ENCODE measurements at regions not wholly inside any gene's neighbourhood (a gene's known extent, or its start where the extent isn't known, plus 50 kb on each side); places are given as distances from the start of the nearest gene placed in this dataset.
"Not testable (repeated sequence)": the region's sequence is repeated elsewhere in the genome, so short reads cannot be mapped to it uniquely, and the experiment has no call there.

- no peak overlapping the region for H3K27ac Mint-ChIP-seq
- H3K9me3 Mint-ChIP-seq, result no peaks in the 10 kb centered on the region
- H3K36me3 Mint-ChIP-seq, result no peaks in the 10 kb centered on the region
- no peaks in the 10 kb centered on the region for H3K27me3 Mint-ChIP-seq
- no peak for DNase-seq
- H3K4me1 Mint-ChIP-seq, result no peaks in the 10 kb centered on the region
- H3K4me3 Mint-ChIP-seq, result no peak overlapping the region
Observed at GRCh38 chr13:86870444-86870843, 800.7 kb upstream of the SLITRK5 start.

GRCh38 chr13:86877441-86877840 lies 793.7 kb upstream of the SLITRK5 start:
- Mint-ChIP-seq H3K4me3 (no peak overlapping the region), H3K27me3 (peaks cover 3% of the 10 kb centered on the region), H3K27ac (no peak overlapping the region), H3K36me3 (no peaks in the 10 kb centered on the region), H3K9me3 (no peaks in the 10 kb centered on the region), H3K4me1 (no peaks in the 10 kb centered on the region)
- DNase-seq, result no peak

GRCh38 chr13:86878781-86879180 lies 792.4 kb upstream of the SLITRK5 start:
- no peak overlapping the region for H3K4me3 Mint-ChIP-seq
- H3K36me3 Mint-ChIP-seq, result no peaks in the 10 kb centered on the region
- H3K27ac Mint-ChIP-seq, result no peak overlapping the region
- H3K9me3 Mint-ChIP-seq, result no peaks in the 10 kb centered on the region
- peaks cover 6% of the 10 kb centered on the region for H3K27me3 Mint-ChIP-seq
- H3K4me1 Mint-ChIP-seq, result no peaks in the 10 kb centered on the region
- no peak for DNase-seq

- Mint-ChIP-seq H3K27me3 (peaks cover 6% of the 10 kb centered on the region), H3K4me3 (no peak overlapping the region), H3K4me1 (no peaks in the 10 kb centered on the region), H3K27ac (no peak overlapping the region), H3K36me3 (no peaks in the 10 kb centered on the region), H3K9me3 (peaks cover 2% of the 10 kb centered on the region)
- DNase-seq, result no peak
Observed at GRCh38 chr13:86881390-86881789, 789.8 kb upstream of the SLITRK5 start.

GRCh38 chr13:86882107-86882506 lies 789.1 kb upstream of the SLITRK5 start:
- DNase-seq, result no peak
- Mint-ChIP-seq H3K27me3 (peaks cover 6% of the 10 kb centered on the region), H3K9me3 (peaks cover 2% of the 10 kb centered on the region), H3K4me1 (no peaks in the 10 kb centered on the region), H3K4me3 (no peak overlapping the region), H3K27ac (no peak overlapping the region), H3K36me3 (no peaks in the 10 kb centered on the region)

- DNase-seq, result no peak
- H3K9me3 Mint-ChIP-seq, result peaks cover 2% of the 10 kb centered on the region
- no peaks in the 10 kb centered on the region for H3K36me3 Mint-ChIP-seq
- H3K4me3 Mint-ChIP-seq, result no peak overlapping the region
- H3K4me1 Mint-ChIP-seq, result no peaks in the 10 kb centered on the region
- no peak overlapping the region for H3K27ac Mint-ChIP-seq
- peaks cover 6% of the 10 kb centered on the region for H3K27me3 Mint-ChIP-seq
Observed at GRCh38 chr13:86882835-86883234, 788.3 kb upstream of the SLITRK5 start.

GRCh38 chr13:86892330-86892729 lies 778.8 kb upstream of the SLITRK5 start:
- Mint-ChIP-seq H3K36me3 (no peaks in the 10 kb centered on the region), H3K4me1 (no peaks in the 10 kb centered on the region), H3K27me3 (no peaks in the 10 kb centered on the region), H3K9me3 (peaks cover 3% of the 10 kb centered on the region), H3K4me3 (no peak overlapping the region), H3K27ac (no peak overlapping the region)
- no peak for DNase-seq

GRCh38 chr13:86900906-86901305 lies 770.3 kb upstream of the SLITRK5 start:
- no peaks in the 10 kb centered on the region for H3K27me3 Mint-ChIP-seq
- no peak overlapping the region for H3K4me3 Mint-ChIP-seq
- no peaks in the 10 kb centered on the region for H3K9me3 Mint-ChIP-seq
- no peak for DNase-seq
- no peaks in the 10 kb centered on the region for H3K4me1 Mint-ChIP-seq
- H3K27ac Mint-ChIP-seq, result no peak overlapping the region
- no peaks in the 10 kb centered on the region for H3K36me3 Mint-ChIP-seq

- DNase-seq, result no peak
- H3K4me3 Mint-ChIP-seq, result no peak overlapping the region
Observed at GRCh38 chr13:86906127-86906874, 764.9 kb upstream of the SLITRK5 start.

GRCh38 chr13:86907156-86907555 lies 764.0 kb upstream of the SLITRK5 start:
- Mint-ChIP-seq H3K4me1 (no peaks in the 10 kb centered on the region), H3K4me3 (no peak overlapping the region), H3K9me3 (no peaks in the 10 kb centered on the region), H3K36me3 (no peaks in the 10 kb centered on the region), H3K27ac (no peak overlapping the region), H3K27me3 (no peaks in the 10 kb centered on the region)
- DNase-seq, result no peak

More at GRCh38 chr13:86906127-86906874, 764.9 kb upstream of the SLITRK5 start:
- Mint-ChIP-seq H3K27ac (no peak overlapping the region), H3K27me3 (no peaks in the 10 kb centered on the region), H3K4me1 (no peaks in the 10 kb centered on the region), H3K9me3 (no peaks in the 10 kb centered on the region), H3K36me3 (no peaks in the 10 kb centered on the region)

GRCh38 chr13:86909318-86909717 lies 761.9 kb upstream of the SLITRK5 start:
- H3K4me3 Mint-ChIP-seq, result no peak overlapping the region
- no peaks in the 10 kb centered on the region for H3K4me1 Mint-ChIP-seq
- H3K27ac Mint-ChIP-seq, result no peak overlapping the region
- H3K27me3 Mint-ChIP-seq, result no peaks in the 10 kb centered on the region
- H3K9me3 Mint-ChIP-seq, result peaks cover 1% of the 10 kb centered on the region
- no peak for DNase-seq
- no peaks in the 10 kb centered on the region for H3K36me3 Mint-ChIP-seq

GRCh38 chr13:86914757-86915156 lies 756.4 kb upstream of the SLITRK5 start:
- Mint-ChIP-seq H3K4me3 (no peak overlapping the region), H3K27me3 (no peaks in the 10 kb centered on the region), H3K27ac (no peak overlapping the region), H3K9me3 (peaks cover 1% of the 10 kb centered on the region), H3K4me1 (no peaks in the 10 kb centered on the region), H3K36me3 (no peaks in the 10 kb centered on the region)
- no peak for DNase-seq

- not testable (repeated sequence) for H3K27me3 Mint-ChIP-seq, H3K4me3 Mint-ChIP-seq, H3K36me3 Mint-ChIP-seq, H3K27ac Mint-ChIP-seq, H3K9me3 Mint-ChIP-seq, H3K4me1 Mint-ChIP-seq, DNase-seq
Observed at GRCh38 chr13:86917438-86917837, 753.7 kb upstream of the SLITRK5 start.

- Mint-ChIP-seq H3K36me3 (no peaks in the 10 kb centered on the region), H3K4me1 (no peaks in the 10 kb centered on the region), H3K27ac (no peak overlapping the region), H3K9me3 (no peaks in the 10 kb centered on the region), H3K4me3 (no peak overlapping the region), H3K27me3 (no peaks in the 10 kb centered on the region)
- DNase-seq, result no peak
Observed at GRCh38 chr13:86918682-86919081, 752.5 kb upstream of the SLITRK5 start.

GRCh38 chr13:86920961-86921360 lies 750.2 kb upstream of the SLITRK5 start:
- H3K4me1 Mint-ChIP-seq, result no peaks in the 10 kb centered on the region
- H3K27ac Mint-ChIP-seq, result no peak overlapping the region
- H3K27me3 Mint-ChIP-seq, result no peaks in the 10 kb centered on the region
- no peak for DNase-seq
- no peak overlapping the region for H3K4me3 Mint-ChIP-seq
- peaks cover 2% of the 10 kb centered on the region for H3K9me3 Mint-ChIP-seq
- no peaks in the 10 kb centered on the region for H3K36me3 Mint-ChIP-seq

GRCh38 chr13:86922936-86923335 lies 748.2 kb upstream of the SLITRK5 start:
- Mint-ChIP-seq H3K27me3 (no peaks in the 10 kb centered on the region), H3K36me3 (no peaks in the 10 kb centered on the region)

More at GRCh38 chr13:86922936-86923335, 748.2 kb upstream of the SLITRK5 start:
- Mint-ChIP-seq H3K27ac (no peak overlapping the region), H3K9me3 (peaks cover 2% of the 10 kb centered on the region), H3K4me1 (no peaks in the 10 kb centered on the region), H3K4me3 (no peak overlapping the region)
- DNase-seq, result no peak

Measured in activated naive CD8-positive, alpha-beta T cell treated with anti-CD3 and anti-CD28 coated beads for 36 hours (primary cell).